HG02938 (cell line): ENCODE measurements at regions not wholly inside any gene's neighbourhood (a gene's known extent, or its start where the extent isn't known, plus 50 kb on each side); places are given as distances from the start of the nearest gene placed in this dataset.

ENCODE experiments used
- ATAC-seq: cut with Tn5 transposase; IDR thresholded peaks from one replicate; pipeline ENCODE4 v1.9.1; 2021; ENCODE audit warnings: mild to moderate bottlenecking, moderate library complexity; ENCODE audit not compliant: unreplicated experiment

DNA sequence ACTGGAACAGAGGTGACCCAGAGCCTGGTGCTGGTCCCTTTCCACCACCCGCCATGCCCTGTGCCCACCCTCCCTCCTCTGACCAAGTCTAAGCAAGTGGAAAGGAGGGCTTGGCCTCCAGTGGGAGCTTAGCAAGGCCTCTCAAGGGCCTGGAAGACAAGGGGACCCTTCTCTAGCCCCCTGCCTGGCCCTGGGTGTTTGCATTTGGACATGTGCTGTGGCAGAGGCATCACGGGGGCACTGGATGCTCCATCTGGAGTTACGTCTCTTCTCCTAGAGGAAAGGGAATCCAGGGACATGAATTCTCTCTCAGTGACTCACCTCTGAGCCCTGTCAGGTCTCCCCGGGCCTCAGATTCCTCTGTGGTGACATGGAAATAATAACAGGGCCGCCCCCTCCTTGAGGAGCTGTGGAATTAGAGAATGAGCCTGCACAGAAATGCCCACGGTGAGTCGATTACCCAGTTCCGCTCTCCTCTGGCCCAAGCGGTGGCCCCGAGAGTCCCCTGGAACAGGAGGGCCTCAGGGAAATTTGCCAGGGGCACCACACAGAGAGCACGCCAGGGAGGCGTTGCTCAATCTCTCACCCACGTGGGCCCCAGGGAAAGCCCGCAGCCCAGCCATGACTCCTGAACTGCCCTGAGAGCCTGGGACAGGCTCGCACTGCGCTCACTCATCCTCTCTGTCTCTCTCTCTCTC, 189.6 kb downstream of the BCOR start:
- no peak for ATAC-seq

DNA sequence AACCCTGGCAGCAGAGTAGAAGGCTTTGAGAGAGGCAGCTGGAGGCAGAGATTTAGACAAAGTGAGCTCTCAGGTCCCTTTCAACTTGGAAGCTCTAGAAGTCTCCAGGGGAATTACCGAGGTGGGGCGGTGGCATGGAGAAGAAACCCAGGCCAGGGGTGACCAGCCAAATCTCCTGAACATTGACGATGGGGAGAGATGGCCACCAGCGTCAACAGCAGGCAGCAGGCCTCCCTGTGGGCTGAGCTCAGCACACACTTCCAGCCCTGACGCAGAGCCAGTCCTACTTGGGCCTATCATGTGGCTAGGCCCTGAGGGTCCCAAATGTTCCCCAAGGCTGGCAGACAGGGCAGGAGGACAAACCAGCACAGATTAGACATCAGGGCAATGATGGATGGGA, 187.8 kb downstream of the BCOR start:
- ATAC-seq = no peak

DNA sequence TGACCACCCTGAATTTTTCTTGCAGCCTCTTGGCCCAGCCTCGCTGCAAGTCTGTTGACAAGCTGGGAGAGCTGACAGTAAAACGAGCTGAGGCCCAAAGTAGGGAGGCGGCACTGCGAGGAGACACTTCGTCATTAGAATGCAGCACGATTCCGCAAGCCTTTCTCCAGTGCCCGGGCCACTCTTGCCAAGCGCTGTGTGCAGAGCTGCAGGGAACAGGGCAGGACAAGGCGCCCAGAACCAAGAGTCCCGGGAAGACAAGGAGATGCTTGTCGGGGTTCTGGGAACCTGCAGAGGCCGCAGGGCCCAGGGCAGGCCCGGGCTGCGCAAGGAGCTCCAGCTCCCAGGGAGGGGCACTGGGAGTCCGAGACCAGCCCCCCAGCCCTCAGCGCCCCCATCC, 187.1 kb downstream of the BCOR start:
- no peak for ATAC-seq

DNA sequence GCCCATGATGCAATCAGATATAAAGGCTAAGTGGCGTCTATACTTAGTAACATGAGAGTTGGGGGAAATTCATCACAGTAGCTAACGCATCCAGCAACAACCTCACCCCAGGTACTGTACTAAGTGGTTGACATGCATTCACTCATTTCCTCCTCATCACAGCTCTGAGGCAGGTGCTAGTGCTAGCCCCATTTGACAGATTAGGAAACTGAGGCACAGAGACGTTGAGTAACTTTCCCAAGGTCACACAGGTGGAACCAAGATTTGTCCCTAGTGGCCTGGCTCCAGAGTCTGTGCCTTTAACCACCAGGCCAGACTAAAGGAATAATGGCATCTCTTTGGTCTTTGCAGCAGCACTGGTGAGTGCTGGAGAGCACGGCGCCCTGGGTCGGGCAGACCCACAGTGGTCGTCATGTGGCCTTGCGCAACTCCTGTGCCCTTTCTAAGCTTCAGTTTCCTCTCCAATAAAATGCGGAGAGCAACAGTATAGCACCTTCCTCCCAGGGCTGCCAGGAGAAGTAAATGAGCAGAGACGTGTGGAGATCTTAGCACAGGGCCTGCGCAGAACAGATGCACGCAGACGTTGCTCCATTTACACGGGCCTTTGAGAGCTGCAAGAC, 186.4 kb downstream of the BCOR start:
- no peak for ATAC-seq

GRCh38 chrX:39912126-39912525, 185.6 kb downstream of the BCOR start:
- no peak for ATAC-seq

DNA sequence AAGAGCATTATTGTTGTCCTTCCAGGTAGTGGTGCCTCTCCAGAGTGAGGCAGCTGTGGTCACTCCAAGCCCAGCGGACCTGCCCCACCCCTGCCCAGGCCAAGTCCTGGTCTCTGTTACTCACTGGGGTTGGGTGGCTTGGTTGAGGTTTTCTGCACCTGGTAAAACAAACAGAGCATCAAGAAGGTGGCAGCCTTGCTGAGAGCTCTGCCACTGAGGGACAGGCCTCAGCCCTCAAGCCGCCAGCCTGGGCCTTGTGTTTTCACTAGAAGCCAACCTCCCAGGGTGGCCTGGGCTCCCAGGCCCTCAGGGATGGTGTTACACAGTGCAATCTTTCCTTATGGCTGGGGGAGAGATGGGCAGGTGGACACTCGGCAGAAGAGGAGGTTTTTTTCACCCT, 182.7 kb downstream of the BCOR start:
- ATAC-seq = no peak

- ATAC-seq = no peak
Observed at GRCh38 chrX:39915596-39915995, 182.2 kb downstream of the BCOR start.

DNA sequence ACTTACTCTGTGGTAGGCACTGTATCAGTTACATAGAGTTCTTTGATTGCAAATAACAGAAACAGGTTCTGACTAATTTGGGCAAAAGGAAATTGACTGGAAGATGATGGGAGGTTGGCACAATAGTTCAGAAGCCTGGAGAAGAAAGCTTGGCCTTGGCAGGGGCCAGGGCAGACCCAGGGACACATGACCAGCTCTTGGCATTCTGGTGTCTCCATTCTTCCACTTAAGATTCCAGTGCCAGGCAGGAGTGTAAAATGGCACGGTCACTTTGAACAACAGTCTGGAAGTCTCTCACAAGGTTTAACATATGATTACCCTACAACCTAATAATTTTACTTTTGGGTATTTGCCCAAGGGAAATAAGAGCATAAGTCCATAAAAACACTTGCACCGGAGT, 175.9 kb downstream of the BCOR start:
- ATAC-seq = no peak

DNA sequence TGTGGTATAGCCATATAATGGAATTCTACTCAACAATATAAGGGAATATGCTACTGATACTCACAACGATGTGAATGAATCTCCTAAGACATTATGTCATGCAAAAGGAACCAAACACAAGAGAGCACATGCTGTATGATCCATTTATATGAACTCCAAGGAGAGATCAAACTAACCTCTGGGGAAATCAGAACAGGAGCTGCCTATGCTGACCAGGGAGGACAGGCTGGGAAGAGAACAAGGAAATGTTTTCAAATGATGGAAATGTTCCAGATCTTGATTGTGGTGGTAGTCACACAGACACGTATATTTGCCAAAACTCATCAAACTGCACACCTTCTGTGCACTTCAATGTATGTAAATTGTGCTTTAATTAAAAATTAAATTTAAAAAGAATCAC, 175.3 kb downstream of the BCOR start:
- ATAC-seq = no peak

- ATAC-seq = no peak
Observed at GRCh38 chrX:39922926-39923325, 174.8 kb downstream of the BCOR start.

DNA sequence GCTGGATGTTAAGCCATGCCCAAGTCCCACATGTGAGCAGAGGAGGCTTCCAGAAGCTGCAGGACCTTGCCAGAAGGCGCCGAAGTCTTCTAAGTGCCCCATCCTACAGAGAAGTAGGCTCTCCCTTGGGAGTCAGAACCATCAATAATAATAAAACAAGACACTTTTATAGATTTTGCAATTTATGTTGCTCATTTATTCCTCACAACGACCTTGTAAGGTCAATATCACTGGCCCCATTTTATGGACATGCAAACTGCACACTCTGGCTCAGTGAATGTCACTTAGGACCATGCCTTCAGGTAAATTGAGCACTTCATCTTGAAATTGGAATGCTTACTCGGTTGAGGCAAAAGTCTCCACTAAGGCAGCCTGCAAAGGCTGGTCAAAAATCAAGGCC, 170.4 kb downstream of the BCOR start:
- ATAC-seq = no peak

DNA sequence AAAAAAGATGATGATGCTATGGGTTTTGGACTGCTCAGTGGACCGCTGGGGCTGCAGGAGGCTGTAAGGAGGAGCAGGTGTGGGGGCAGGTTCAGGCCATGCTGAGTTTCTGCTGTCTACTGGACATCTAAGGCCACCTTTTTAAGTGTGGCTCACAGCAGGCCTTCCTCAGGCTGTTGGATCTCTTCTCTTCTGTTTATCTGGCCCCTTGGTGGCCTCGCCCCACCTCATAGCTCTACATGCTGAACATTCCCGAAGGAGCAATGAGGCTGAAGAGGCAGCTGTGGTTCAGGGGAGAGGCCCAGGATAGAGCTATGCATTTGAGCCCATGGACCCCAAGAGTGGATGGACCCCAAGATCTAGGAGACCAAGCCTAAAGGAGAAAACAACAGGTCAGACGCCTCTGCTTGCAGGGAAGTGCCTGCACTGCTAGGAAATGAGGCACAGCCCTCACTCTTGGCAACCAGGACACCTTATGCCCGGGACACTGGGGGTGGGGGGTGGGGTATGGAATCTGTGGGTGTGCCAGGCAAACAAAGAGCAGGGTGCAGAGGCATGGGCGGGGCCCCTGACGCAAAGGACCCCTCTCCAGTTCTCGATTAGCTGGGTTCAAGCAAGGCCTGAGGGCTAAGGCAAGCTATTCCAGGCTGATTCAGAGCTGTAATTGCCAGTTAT, 168.9 kb downstream of the BCOR start:
- no peak for ATAC-seq

- no peak for ATAC-seq
Observed at GRCh38 chrX:39929379-39930025, 168.3 kb downstream of the BCOR start.

GRCh38 chrX:39930786-39931528, 166.8 kb downstream of the BCOR start:
- no peak for ATAC-seq

- ATAC-seq = no peak
Observed at GRCh38 chrX:39931529-39932282, 166.1 kb downstream of the BCOR start.

- ATAC-seq = no peak
Observed at GRCh38 chrX:39935411-39936064, 162.2 kb downstream of the BCOR start.

DNA sequence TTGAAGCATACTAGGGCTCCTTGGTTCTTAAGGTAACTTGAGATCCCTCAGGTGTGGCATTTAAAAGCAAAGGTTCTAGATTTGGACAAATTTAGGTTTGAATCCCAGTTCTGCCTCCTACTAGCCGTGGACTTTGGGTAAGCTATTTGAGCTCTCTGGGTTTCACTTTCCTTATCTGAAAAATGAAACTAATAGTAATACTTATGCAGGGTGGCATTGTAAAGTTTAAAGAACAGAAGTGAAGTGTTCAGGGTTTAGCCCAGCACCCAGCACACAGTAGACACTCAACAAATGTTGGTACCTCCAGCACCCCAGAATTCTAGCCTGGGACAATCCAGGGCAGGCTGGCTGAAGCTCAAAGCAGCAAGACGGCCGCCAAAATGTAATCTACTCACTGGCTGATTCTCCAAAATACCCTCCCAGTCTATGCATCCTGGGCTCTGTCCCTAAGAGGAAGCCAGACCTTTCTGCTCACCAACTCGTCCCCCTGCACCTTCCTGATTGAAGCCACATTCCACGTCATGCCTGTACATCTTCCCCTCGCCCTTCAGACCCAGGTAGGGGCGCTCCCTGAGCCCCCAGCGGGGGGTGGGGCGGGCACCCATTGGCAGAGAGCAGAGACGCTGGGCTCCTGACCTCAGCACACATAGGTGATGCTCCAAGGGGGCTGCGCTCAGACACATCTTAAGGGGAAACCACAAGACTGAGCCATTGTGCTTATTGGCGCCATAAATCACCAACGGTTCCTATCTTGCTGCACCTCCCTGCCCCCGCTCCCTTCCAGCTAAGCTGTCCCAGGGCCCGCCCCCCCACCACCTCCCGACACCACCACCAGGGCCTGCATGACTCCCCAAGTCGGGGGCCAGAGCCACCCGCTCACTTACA, 160.6 kb downstream of the BCOR start:
- ATAC-seq = peak; percentile 75

- no peak for ATAC-seq
Observed at GRCh38 chrX:39938466-39938865, 159.3 kb downstream of the BCOR start.

- ATAC-seq = no peak
Observed at GRCh38 chrX:39939678-39940077, 158.1 kb downstream of the BCOR start.
